Upper lobe of left lung (tissue), 4 donors: ENCODE measurements at regions not wholly inside any gene's neighbourhood (a gene's known extent, or its start where the extent isn't known, plus 50 kb on each side); places are given as distances from the start of the nearest gene placed in this dataset.

Experiments used
- EP300 ChIP-seq, 4 donors: sonication (generic); formaldehyde crosslinking; IDR thresholded peaks; one replicate each; pipeline ENCODE4 v1.5.1; 2017; ENCODE audit warnings: antibody characterized with exemption in 4 of 4, control low read depth in 2 of 4
- POLR2A ChIP-seq, 4 donors: fragments of 450-650 bp; IDR thresholded peaks; one replicate each; pipeline ENCODE4 v1.5.1; 2016 to 2017; ENCODE audit warnings: antibody characterized with exemption in 4 of 4, mild to moderate bottlenecking in 2 of 4
- POLR2AphosphoS5 ChIP-seq, 2 donors: sonication (generic); formaldehyde crosslinking; IDR thresholded peaks; one replicate each; pipeline ENCODE4 v1.5.1; 2017; ENCODE audit warnings: antibody characterized with exemption in 2 of 2
- TF ChIP-seq, protein P1 (sequence below), 6 experiments: fragments of 450-650 bp in 4 of 6; fragments of 200-600 bp in 2 of 6; sonication (generic) in 2 of 6; IDR thresholded peaks; one replicate each; pipeline ENCODE4 v1.5.1; 2016 to 2019; ENCODE audit warnings: antibody characterized with exemption in 6 of 6

GRCh38 chr2:35562488-35562887 lies 793.1 kb upstream of the CRIM1 start:
- TF ChIP-seq, protein P1, sequence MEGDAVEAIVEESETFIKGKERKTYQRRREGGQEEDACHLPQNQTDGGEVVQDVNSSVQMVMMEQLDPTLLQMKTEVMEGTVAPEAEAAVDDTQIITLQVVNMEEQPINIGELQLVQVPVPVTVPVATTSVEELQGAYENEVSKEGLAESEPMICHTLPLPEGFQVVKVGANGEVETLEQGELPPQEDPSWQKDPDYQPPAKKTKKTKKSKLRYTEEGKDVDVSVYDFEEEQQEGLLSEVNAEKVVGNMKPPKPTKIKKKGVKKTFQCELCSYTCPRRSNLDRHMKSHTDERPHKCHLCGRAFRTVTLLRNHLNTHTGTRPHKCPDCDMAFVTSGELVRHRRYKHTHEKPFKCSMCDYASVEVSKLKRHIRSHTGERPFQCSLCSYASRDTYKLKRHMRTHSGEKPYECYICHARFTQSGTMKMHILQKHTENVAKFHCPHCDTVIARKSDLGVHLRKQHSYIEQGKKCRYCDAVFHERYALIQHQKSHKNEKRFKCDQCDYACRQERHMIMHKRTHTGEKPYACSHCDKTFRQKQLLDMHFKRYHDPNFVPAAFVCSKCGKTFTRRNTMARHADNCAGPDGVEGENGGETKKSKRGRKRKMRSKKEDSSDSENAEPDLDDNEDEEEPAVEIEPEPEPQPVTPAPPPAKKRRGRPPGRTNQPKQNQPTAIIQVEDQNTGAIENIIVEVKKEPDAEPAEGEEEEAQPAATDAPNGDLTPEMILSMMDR (IDR thresholded peaks at IDR 0.05), result no peak
- TF ChIP-seq POLR2AphosphoS5 (IDR thresholded peaks at IDR 0.05) (no peak), POLR2A (IDR thresholded peaks at IDR 0.05) (no peak), EP300 (IDR thresholded peaks at IDR 0.05) (no peak)
